Stimulated activated CD8-positive, alpha-beta memory T cell treated with anti-CD3 and anti-CD28 coated beads, Interleukin-7, amount 100 ng/mL, for 1 hour (primary cell): ENCODE measurements at regions not wholly inside any gene's neighbourhood (a gene's known extent, or its start where the extent isn't known, plus 50 kb on each side); places are given as distances from the start of the nearest gene placed in this dataset.
"Not testable (repeated sequence)": the region's sequence is repeated elsewhere in the genome, so short reads cannot be mapped to it uniquely, and the experiment has no call there.

Experiments
- DNase-seq, 2 donors: peaks; one replicate each; pipeline ENCODE4 v3.0.0-alpha.2; 2020; ENCODE audit warnings: low read depth in 2 of 2

DNA sequence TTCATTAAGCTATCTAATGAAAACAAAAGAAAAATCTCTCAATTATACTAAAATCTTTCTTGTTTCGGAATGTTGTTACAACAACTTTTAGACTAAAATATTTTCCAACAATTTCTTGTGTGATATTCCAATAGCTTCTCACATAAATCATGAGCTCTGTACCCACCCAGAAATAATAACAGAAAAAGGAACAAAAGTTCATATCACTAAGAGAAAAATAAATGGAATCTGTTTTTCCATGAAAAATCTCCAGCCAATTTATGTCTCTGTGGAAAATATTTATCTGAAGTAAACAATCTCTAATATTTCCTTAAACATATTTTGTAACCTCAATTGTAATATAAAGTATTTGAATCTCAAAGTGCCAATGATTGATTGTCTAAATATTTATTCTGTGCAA, 628.6 kb upstream of the ANKRD30A start:
- DNase-seq, result no peak

DNA sequence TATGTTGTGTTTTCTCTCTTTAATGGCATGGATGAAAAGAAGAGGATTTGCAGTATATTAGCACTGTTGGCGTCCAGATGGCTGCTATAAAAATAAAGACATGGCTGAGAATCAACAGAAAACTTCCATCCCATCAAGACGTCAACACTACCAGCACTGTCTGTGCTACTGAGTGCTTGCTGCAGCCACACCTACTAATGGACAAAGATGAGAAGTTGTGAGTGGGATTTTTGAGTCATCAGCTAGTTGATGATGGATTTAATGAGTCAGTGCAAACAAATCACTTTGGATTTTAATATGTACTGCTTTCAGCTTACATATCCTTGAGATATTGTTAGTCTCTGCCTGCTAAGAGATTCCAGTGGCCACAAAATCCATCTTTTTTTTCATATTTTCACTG, 631.0 kb upstream of the ANKRD30A start:
- DNase-seq, result no peak

- no peak for DNase-seq
Observed at GRCh38 chr10:36493516-36493880, 631.9 kb upstream of the ANKRD30A start.

DNA sequence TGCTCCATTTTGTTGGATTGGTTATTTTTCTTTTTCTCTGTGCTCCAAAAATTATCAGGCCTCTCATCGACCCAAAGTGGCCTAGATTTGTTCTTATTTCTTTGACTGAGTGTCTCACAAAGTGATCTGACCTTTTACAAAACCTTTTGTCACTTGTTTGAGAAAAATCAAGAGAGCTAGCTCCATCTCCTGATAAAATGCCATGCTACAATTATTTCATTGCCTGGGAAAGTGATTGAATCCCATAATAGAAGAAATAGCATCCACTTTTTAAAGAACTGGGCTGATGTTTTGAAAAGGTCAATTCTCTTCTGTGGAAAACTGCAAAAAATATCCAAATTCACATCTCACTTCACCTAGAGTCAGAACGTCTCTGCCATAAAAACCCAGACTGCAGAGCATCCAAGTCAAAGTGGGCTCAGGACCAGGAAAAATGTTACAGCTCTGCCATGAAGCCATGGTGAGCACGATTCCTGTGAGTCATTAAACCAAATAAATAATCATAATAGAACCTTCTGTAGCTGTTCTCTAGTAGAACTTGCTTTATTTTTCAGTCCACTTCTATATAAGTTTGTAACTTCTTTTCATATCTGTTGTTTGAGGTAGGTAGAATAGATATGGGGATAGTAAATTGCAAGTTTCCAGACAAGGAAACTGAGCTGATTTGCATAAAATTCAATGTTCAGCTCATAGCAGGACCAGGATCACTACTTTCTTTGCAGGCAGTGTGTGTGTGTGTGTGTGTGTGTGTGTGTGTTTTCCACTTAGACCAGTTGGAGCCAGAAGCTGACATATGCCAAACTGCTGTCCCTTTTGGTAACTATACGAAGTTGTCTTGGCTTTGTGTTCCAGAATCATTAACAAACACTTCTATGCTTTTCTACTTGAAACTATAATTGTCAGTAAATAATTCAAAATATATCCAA, 632.5 kb upstream of the ANKRD30A start:
- DNase-seq, result no peak

GRCh38 chr10:36491926-36492325, 633.5 kb upstream of the ANKRD30A start:
- DNase-seq, result no peak

GRCh38 chr10:36489611-36490228, 635.7 kb upstream of the ANKRD30A start:
- DNase-seq, result no peak

GRCh38 chr10:36489181-36489580, 636.2 kb upstream of the ANKRD30A start:
- no peak for DNase-seq

DNA sequence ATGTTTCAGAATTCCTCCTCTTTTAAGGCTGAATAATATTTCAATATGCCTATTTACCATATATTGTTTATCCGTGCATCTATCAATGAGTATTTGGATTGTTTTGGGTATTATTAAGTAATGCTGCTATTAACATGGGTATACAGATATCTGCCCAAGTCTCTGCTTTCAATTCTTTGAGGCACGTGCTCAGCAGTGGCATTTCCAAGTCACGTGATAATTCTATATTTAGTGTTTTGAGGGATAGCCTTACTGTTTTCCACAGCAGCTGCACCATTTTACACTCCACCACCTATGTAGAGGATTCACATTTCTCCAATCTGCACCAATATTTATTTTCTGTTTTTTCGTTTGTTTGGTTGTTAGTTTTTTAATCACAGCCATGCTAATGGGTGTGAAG, 636.8 kb upstream of the ANKRD30A start:
- no peak for DNase-seq

GRCh38 chr10:36479073-36479472, 646.3 kb upstream of the ANKRD30A start:
- DNase-seq, result no peak

DNA sequence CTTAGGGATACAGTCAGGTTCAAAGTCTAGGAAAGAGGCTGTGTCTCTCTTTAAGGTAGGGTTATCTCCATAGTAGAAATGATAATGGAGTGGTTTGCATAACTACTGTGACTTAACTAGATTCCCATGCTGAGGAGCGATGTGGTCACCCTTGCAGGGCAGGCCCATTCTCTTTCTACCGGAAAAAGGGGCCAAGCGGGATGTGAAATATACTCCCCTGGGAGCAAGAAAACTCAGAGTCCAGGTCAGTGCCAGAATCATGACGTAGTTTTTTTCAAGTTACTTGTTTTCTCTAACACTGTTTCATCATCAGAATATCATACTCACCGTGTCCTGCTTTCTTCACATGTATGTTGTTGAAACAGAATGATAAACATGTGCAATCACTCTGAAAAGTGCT, 649.0 kb upstream of the ANKRD30A start:
- no peak for DNase-seq

DNA sequence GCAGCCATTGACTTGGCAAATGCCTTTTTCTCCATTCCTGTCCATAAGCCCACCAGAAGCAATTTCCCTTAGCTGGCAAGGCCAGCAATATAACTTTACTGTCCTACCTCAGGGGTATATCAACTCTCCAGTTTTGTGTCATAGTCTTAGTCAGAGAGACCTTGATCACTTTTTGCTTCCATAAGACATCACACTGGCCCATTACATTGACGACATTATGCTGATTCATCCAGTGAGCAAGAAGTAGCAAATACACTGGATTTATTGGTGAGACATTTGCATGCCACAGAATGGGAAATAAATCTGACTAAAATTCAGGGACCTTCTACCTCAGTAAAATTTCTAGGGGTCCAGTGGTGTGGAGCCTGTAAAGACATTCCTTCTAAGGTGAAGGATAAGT, 649.7 kb upstream of the ANKRD30A start:
- no peak for DNase-seq

- no peak for DNase-seq
Observed at GRCh38 chr10:36474456-36474855, 650.9 kb upstream of the ANKRD30A start.

DNA sequence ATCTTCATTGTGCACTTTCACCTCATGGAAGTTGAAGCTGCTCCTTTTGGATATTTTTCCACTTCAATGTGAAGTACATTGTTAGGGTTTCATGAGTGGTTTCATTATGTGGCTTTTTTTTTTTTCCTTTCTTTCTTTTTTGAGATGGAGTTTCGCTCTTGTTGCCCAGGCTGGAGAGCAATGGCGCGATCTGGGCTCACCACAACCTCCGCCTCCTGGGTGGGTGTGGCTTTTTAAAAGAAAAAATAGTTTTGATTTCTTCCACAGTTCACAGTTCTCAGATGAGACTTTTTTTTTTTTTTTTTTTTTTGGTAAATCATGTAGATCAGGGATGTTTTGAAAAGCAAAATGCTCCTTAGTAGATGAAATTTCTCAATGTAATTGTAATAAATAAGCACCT, 652.3 kb upstream of the ANKRD30A start:
- DNase-seq, result no peak

DNA sequence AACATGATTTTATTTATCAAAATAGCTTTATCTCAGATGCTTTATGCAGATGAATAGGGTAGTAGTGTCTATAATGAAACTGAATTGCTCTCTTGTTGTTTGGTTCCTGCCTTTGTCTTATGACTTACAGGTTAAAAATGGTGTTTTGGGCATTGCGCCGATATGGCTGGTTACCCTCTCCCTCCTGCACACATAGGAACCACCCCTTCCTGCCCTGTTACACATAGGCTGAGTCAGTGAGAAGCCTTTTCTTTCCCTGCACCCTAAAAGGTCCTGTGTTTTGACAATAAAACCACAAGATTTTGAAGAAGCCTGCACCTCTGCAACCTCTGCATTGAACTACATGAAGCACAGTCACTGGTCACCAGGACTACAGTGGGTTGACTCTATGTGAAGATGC, 655.8 kb upstream of the ANKRD30A start:
- DNase-seq, result no peak

- no peak for DNase-seq
Observed at GRCh38 chr10:36468620-36469019, 656.8 kb upstream of the ANKRD30A start.

GRCh38 chr10:36465604-36466379, 659.6 kb upstream of the ANKRD30A start:
- DNase-seq, result no peak

DNA sequence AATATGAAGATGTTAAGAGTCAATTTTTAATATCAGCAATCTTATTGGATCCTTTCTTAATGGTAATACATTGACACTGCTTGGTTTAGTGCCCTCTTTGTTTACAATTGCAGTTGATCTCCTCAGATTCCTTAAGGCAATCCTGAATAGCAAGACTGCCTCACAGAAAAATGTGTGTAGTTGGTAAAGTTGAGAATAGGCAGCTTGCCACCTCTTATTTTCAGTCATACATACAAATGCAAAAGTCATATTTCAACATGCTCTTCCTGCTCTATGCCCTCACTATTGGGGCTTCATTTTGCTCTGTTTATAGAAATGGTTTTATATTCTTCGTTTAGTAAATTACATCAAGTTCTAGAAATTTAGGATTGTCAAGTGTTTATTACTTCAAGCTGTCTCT, 661.1 kb upstream of the ANKRD30A start:
- no peak for DNase-seq

- DNase-seq, result no peak
Observed at GRCh38 chr10:36463390-36463789, 662.0 kb upstream of the ANKRD30A start.

DNA sequence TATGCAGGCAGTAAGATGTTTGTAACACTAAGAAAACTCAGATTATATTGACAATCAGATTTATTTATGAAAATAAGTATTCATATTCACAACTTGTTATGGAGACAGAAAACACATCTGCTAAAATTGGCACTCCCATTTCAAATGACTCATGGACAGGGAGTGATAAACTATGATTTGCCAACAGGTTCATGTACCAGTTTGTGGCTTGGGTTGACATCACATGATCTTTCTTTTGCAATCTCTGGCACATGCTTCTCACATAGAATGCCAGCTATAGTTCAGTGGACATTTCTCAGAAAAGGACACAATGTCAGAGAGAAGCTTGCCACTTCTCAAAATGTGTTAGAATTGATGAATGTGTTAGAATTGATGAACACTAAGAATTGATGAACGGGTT, 663.2 kb upstream of the ANKRD30A start:
- no peak for DNase-seq

GRCh38 chr10:36458437-36458836, 667.0 kb upstream of the ANKRD30A start:
- not testable (repeated sequence) for DNase-seq

DNA sequence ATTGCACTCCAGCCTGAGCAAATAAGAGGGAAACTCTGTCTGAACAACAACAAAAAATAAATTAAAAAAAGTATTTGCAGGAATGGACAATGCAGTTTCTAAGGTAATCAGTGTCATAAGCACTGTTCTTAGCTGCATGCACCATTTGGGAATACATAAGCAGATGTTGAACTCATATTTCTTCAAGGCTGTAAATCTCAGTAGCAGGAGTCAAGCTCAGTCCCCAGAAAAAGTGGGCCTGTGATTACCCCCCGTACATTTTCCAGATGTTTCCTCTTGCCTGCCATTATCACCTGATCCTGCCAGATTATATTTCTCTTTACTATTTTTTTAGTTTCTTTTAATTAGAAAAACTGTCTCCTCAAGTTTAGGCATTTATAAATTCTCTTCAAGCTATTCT, 667.6 kb upstream of the ANKRD30A start:
- DNase-seq, result no peak

DNA sequence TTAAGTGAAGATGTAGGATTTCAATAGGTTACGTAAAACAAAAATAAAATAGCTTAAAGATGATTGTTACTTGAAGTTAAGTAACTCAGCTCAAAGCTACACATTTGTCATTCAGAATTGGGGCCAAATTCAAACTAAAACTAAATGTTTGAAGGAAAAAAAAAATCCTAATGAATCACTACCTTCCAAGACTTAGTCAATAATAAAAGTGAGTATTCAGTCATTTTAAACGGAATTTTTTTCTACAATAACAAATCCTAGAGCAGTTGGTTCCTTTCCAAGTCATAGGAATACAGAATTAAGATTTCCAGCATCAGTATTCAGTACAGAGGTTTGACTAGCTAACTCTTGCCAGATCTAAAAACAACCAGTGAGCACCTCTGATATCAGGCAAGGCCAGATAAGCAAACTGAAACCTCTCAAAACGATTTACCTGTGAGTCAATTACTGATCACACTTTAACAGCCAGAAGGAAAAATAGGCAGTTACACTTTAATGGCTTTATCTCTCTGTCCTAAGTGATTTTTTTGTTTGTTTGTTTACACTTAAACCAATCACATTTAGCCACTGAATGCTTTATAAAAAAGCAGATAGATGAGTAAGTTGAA, 669.8 kb upstream of the ANKRD30A start:
- DNase-seq, result no peak
